LNCAP (cell line): ENCODE measurements at regions not wholly inside any gene's neighbourhood (a gene's known extent, or its start where the extent isn't known, plus 50 kb on each side); places are given as distances from the start of the nearest gene placed in this dataset.

Experiments used
- TF ChIP-seq, protein P1 (sequence below): fragments of 450-650 bp; IDR thresholded peaks from 2 replicates; pipeline ENCODE4 v1.5.1; 2017; ENCODE audit warnings: mild to moderate bottlenecking

DNA sequence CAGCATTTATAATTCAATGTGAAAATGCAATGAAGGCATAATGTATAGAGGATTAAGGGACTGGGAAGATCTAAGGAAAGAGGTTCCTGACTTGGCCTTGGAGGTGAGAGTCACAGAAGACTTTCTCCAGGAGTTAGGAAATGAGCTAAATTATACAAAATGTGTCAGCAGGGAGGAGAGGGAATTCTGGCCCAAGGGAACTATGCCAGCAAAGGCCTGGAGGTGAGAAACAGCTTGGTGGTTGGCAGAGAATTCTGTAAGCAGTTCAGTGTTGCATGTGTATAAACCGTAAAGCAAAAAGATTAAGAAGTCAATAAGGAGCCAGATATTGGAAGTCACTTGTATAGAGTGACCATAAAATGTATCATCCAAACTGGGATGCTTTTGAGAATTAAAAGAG, 142.2 kb upstream of the SESN3 start:
- TF ChIP-seq, protein P1, sequence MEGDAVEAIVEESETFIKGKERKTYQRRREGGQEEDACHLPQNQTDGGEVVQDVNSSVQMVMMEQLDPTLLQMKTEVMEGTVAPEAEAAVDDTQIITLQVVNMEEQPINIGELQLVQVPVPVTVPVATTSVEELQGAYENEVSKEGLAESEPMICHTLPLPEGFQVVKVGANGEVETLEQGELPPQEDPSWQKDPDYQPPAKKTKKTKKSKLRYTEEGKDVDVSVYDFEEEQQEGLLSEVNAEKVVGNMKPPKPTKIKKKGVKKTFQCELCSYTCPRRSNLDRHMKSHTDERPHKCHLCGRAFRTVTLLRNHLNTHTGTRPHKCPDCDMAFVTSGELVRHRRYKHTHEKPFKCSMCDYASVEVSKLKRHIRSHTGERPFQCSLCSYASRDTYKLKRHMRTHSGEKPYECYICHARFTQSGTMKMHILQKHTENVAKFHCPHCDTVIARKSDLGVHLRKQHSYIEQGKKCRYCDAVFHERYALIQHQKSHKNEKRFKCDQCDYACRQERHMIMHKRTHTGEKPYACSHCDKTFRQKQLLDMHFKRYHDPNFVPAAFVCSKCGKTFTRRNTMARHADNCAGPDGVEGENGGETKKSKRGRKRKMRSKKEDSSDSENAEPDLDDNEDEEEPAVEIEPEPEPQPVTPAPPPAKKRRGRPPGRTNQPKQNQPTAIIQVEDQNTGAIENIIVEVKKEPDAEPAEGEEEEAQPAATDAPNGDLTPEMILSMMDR, result no peak

DNA sequence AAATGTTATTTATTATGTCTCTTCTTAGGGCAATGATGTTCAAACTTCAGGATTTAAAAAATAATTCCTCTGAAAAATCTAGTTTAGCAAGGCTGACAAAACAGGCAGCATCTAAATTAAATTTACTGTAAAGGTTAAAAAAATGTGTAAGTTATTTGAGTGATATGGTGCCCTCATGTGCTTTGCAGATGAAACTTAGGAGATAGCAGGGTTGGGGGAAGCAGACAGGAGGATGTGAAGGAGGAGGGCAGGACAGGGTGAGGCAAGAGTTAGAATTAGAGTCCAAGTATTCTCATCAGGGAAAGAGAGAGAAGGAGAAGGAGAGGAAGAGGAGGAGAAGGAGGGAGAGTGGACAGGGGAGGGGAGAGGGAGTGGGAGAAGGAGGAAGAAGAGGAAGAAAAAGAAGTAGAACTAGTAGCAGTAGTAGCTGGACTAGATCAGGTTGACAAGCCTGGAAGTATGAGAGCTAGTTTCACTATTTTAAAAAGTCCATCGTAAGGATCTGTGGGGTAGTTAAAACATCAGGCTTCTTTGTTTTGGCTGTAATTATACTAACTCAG, 141.2 kb upstream of the SESN3 start:
- TF ChIP-seq, protein P1, result no peak

DNA sequence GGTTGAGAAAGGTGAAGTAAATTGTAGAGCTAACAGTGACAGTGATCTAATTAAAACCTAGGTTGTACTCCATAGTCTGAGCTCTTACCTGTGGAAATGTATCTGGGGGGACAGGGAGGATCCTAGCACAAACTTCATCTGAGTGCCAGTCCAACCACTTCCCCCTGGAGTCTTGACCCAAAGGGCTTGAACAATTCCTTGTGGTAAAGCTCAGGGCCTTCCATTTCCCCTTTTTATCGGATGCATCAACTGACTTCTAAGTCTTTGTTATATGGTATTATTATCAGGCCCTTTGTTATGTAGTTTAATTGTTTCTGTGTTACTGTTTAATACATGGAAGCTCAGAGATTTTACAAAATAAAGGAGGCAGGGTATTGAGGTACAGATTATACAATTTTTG, 140.2 kb upstream of the SESN3 start:
- TF ChIP-seq, protein P1, result no peak

DNA sequence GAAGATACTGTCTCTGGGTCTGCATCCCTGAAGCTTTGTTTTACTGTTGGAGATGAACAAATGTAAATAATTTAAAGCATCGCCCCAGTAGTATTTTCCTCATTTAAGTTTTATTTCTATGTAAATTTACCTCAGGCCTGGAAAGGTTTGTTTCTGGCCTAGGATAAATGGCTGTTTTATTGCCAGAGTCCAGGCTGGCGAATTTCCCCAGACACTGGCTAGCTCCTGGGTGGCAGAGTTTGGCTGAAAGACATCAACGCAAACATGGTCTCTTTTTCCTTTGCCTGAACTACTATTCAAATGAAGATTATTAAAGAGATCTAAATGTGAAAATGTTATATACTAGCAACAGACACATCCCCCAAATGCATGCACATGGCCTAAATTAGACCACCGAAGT, 136.7 kb upstream of the SESN3 start:
- TF ChIP-seq, protein P1, result no peak

DNA sequence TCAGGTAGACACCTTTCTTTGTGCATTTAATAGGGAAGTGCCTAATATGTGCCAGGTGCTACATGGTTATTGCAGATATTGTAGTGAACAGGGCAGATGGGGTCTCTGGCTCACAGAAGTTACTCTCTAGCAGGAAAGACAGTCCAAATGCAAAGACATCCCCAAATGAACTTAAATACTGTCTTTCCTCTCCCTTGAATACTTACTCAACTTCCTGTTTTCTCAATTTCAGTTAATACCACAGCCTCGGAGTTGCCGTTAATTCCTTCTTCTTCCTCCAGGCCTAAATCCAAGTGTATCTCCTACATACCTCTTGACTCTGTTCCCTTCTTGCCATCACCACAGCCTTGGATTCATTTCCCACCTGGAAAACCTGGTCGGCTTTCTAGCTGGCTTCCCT, 134.3 kb upstream of the SESN3 start:
- TF ChIP-seq, protein P1, result no peak

DNA sequence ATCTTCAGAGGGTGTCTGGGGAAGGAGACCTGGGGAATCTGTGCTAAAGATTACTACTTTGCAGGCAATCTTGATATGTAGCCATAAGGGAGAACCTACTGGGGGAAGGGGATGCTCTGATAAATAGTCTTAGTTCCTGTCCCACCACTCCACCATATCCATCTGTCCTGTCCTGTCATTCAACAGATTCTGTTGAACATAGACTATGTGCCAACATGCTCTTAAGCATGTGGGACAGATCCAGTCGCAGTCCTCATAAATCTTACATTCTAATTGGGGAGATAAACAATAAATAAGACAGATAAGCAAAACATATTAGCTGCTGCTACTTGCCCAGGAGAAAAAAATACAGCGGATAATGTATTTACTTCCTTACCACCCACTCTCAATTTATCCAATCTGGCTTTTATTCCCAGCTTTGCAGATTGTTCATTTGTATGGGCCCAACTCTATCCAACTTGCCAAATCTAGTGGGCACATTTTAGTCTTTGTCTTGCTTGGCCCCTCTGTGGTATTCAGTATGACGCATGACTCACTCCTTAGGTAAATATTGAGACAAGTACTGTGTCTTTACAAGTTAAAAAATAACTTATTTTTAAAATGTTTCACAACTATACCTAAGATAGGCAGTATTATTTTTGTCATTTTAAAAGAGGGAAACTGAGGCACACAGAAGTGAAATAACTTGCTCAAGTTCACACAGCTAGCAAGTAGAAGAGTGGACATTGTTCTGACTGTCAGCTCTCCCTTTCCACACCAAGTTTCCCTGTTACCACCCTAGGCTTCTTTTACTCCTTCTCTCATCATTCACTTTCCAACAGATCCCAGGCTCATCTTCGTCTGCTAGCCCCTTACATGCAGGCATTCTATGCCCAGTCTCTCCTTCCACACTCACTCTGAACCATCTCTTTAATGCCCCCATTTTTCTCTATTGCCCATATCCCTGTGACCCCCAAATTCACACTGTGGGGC, 133.6 kb upstream of the SESN3 start:
- TF ChIP-seq, protein P1, result no peak

DNA sequence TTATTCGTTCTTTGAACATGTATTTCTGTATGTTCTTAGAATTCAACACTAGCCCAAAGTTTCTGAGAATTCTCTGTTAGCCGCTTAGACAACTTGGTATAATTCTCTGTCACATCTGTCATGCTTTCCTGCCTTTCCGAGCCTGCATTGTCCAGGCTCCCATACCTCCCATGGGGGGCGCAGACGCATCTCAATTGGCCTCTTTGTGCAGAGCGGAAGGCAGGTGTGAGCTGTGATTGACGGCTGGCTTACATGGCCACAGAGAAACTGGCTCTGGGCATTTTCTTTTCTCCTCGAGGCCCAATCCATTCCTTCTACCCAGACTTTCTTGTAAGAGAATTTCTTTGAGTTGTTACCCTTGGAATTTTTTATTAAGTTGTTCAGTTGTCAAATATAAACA, 132.7 kb upstream of the SESN3 start:
- TF ChIP-seq, protein P1, result no peak
